GM12878 (cell line): ENCODE measurements at regions not wholly inside any gene's neighbourhood (a gene's known extent, or its start where the extent isn't known, plus 50 kb on each side); places are given as distances from the start of the nearest gene placed in this dataset.

Source experiments
- ATAC-seq: fragments of 200-7000 bp; cut with Tn5 transposase; 3 replicates; pipeline ENCODE4 v1.9.1; 2020; ENCODE audit warnings: mild to moderate bottlenecking, moderate library complexity
- BruUV-seq: library from RNA; stranded (reverse); fragments of 400-500 nt; replicated peaks from 2 replicates; lab custom pipeline; 2021; lab: Mats Ljungman, UMichigan
- CTCF ChIA-PET: fragments of 300-600 bp; sonication (Branson Sonifier 250); formaldehyde crosslinking; extraction: SDS; loops from one replicate; lab custom pipeline; 2021; ENCODE audit warnings: inconsistent platforms; lab: Yijun Ruan, JAX
- POLR2A ChIA-PET: fragments of 350-600 bp; formaldehyde crosslinking; extraction: SDS; loops from one replicate; lab custom pipeline; 2021; ENCODE audit warnings: inconsistent platforms; lab: Charles Lee
- RAD21 ChIA-PET: fragments of 300-600 bp; sonication (Branson Sonifier 250); formaldehyde crosslinking; loops from one replicate; lab custom pipeline; 2023; ENCODE audit warnings: antibody characterized with exemption; ENCODE audit not compliant: unreplicated experiment; lab: Charles Lee
- SMC1A ChIA-PET: fragments of 300-600 bp; sonication (Branson Sonifier 250); formaldehyde crosslinking; loops from one replicate; lab custom pipeline; 2023; ENCODE audit not compliant: unreplicated experiment, uncharacterized antibody; lab: Charles Lee
- DNase-seq: peaks from one replicate; pipeline ENCODE4 v3.0.0-alpha.2; 2011; ENCODE audit warnings: low read depth, low spot score
- FAIRE-seq: peaks from 3 replicates; lab custom pipeline; 2011; peaks lifted over from hg19 to GRCh38; lab: Jason Lieb, UNC
- H2AFZ ChIP-seq: 2 replicates; pipeline ENCODE4 v1.6.0; 2011; ENCODE audit warnings: low read depth, low read length, control low read depth; ENCODE audit not compliant: control insufficient read depth
- H3K27ac ChIP-seq: 2 replicates; pipeline ENCODE4 v1.5.1; 2011; ENCODE audit warnings: control low read depth; ENCODE audit not compliant: control insufficient read depth, insufficient read depth
- H3K27me3 ChIP-seq, 2 experiments: replicated peaks in 1 of 2; 2 replicates each; pipeline versions ENCODE4 v1.6.0 to v1.6.1; 2011; ENCODE audit warnings: low read length in 1 of 2; ENCODE audit not compliant: control insufficient read depth in 2 of 2, insufficient read depth in 2 of 2
- H3K36me3 ChIP-seq, 2 experiments: 2 replicates each; pipeline ENCODE4 v1.5.1; 2011; ENCODE audit warnings: low read length in 1 of 2; ENCODE audit not compliant: control insufficient read depth in 2 of 2, insufficient read depth in 2 of 2
- H3K4me1 ChIP-seq: 2 replicates; pipeline ENCODE4 v1.6.1; 2011; ENCODE audit warnings: mild to moderate bottlenecking, low read length, moderate library complexity, mixed read lengths; ENCODE audit not compliant: control insufficient read depth, insufficient read depth
- H3K4me2 ChIP-seq: 2 replicates; pipeline ENCODE4 v1.6.0; 2011; ENCODE audit warnings: control low read depth; ENCODE audit not compliant: control insufficient read depth, insufficient read depth
- H3K4me3 ChIP-seq: fragments of 200-600 bp; sonication (generic); 2 replicates; pipeline ENCODE4 v1.5.1; 2016
- H3K79me2 ChIP-seq: 2 replicates; pipeline ENCODE4 v1.6.0; 2011; ENCODE audit warnings: low read length; ENCODE audit not compliant: control insufficient read depth, insufficient read depth
- H3K9ac ChIP-seq: 2 replicates; pipeline ENCODE4 v1.8.0; 2011; ENCODE audit warnings: low read length, control low read depth, mixed read lengths; ENCODE audit not compliant: control insufficient read depth, insufficient read depth
- H3K9me3 ChIP-seq: replicated peaks from 3 replicates; pipeline ENCODE4 v1.5.1; 2011; ENCODE audit warnings: mild to moderate bottlenecking, low read length; ENCODE audit not compliant: control insufficient read depth, insufficient read depth
- H4K20me1 ChIP-seq: 2 replicates; pipeline ENCODE4 v1.6.0; 2011; ENCODE audit not compliant: control insufficient read depth, insufficient read depth
- DPF2 ChIP-seq: fragments of 450-650 bp; IDR thresholded peaks from 2 replicates; pipeline ENCODE4 v1.6.1; 2017; ENCODE audit warnings: mild to moderate bottlenecking
- ETV6 ChIP-seq, 2 experiments: fragments of 450-650 bp in 1 of 2; IDR thresholded peaks in 1 of 2; conservative IDR thresholded peaks in 1 of 2; 2 replicates each; pipeline ENCODE4 v1.6.1; 2014; ENCODE audit warnings: antibody characterized with exemption in 1 of 2, borderline replicate concordance in 1 of 2, low read depth in 1 of 2, mild to moderate bottlenecking in 1 of 2, moderate library complexity in 1 of 2
- HDAC6 ChIP-seq: fragments of 200-600 bp; sonication (generic); IDR thresholded peaks from one replicate; pipeline ENCODE4 v1.8.0; 2017; ENCODE audit warnings: antibody characterized with exemption; ENCODE audit not compliant: unreplicated experiment
- IRF5 ChIP-seq: fragments of 450-650 bp; IDR thresholded peaks from 2 replicates; pipeline ENCODE4 v1.6.1; 2017; ENCODE audit warnings: borderline replicate concordance
- LARP7 ChIP-seq: fragments of 450-650 bp; IDR thresholded peaks from 2 replicates; pipeline ENCODE4 v1.6.1; 2017; ENCODE audit warnings: mild to moderate bottlenecking
- MEF2B ChIP-seq: fragments of 450-650 bp; IDR thresholded peaks from 2 replicates; pipeline ENCODE4 v1.6.1; 2018; ENCODE audit warnings: mild to moderate bottlenecking, moderate library complexity; ENCODE audit not compliant: partially characterized antibody, poor library complexity, severe bottlenecking
- NFYB ChIP-seq: IDR thresholded peaks from 2 replicates; pipeline ENCODE4 v1.6.1; 2011; ENCODE audit warnings: low read depth, mild to moderate bottlenecking, low read length, improper control_type of control experiment, moderate library complexity; ENCODE audit not compliant: insufficient read depth
- RAD21 ChIP-seq: IDR thresholded peaks from 2 replicates; pipeline ENCODE4 v1.6.1; 2011; ENCODE audit warnings: mild to moderate bottlenecking, low read depth, low read length, moderate library complexity; ENCODE audit not compliant: insufficient read depth
- SIN3A ChIP-seq: IDR thresholded peaks from 2 replicates; pipeline ENCODE4 v1.6.1; 2012; ENCODE audit warnings: low read depth, low read length, improper control_type of control experiment
- SMC3 ChIP-seq: IDR thresholded peaks from 2 replicates; pipeline ENCODE4 v1.6.1; 2011; ENCODE audit warnings: low read length, improper control_type of control experiment, borderline replicate concordance
- SUPT20H ChIP-seq: IDR thresholded peaks from 2 replicates; pipeline ENCODE4 v1.6.1; 2011; ENCODE audit warnings: low read depth, mild to moderate bottlenecking, low read length, moderate library complexity, borderline replicate concordance; ENCODE audit not compliant: control insufficient read depth
- TAF1 ChIP-seq: IDR thresholded peaks from 2 replicates; pipeline ENCODE4 v1.6.1; 2011; ENCODE audit warnings: mild to moderate bottlenecking, low read depth, low read length, borderline replicate concordance
- WGBS: methylation state at CpG from one replicate; pipeline ENCODE4 v1.1.6; 2016; ENCODE audit warnings: low lambda C conversion rate; ENCODE audit not compliant: insufficient replicate concordance, insufficient coverage; ENCODE audit errors: missing lambda C conversion rate; 5-methylcytosine and 5-hydroxymethylcytosine counted together
- in situ Hi-C: fragments of 300-500 bp; cut with MboI; formaldehyde crosslinking; loops from 9 replicates; pipeline ENCODE4 v1.14.3; 2018; ENCODE audit warnings: mixed read lengths
- intact Hi-C: fragments of 100-400 bp; cut with micrococcal nuclease; formaldehyde crosslinking; loops from one replicate; pipeline ENCODE4 v1.14.2; 2022; ENCODE audit not compliant: unreplicated experiment

- H3K4me3 ChIP-seq, result no peak overlapping the region
- SMC1A ChIA-PET, result no interaction called here
- no peaks in the 10 kb centered on the region; the same call in 2 of the 3 replicates for H3K9me3 ChIP-seq
- no peaks in the 10 kb centered on the region for H3K79me2 ChIP-seq
- H4K20me1 ChIP-seq, result no peaks in the 10 kb centered on the region
- POLR2A ChIA-PET, result no interaction called here
- no peaks in the 10 kb centered on the region for H3K36me3 ChIP-seq
- no peak for TF ChIP-seq SUPT20H
- TF ChIP-seq RAD21, result no peak
- no peak for TF ChIP-seq TAF1
- TF ChIP-seq LARP7, result no peak
- no peak for TF ChIP-seq NFYB
- TF ChIP-seq, all 136 proteins: peak for 0
- no peak for DNase-seq
- no peaks in the 10 kb centered on the region for H3K4me1 ChIP-seq
- H3K27me3 ChIP-seq, result no peaks in the 10 kb centered on the region
- in situ Hi-C loops, result no loop called here
- H3K9ac ChIP-seq, result no peak overlapping the region
- H3K27ac ChIP-seq, result no peak overlapping the region
- WGBS, result 38% methylated on average over 15 of the region's 15 CpGs
- RAD21 ChIA-PET, result no interaction called here
- intact Hi-C loops, result no loop called here
- FAIRE-seq, result no peak
- CTCF ChIA-PET, result no interaction called here
- no peak for ATAC-seq
- H3K4me2 ChIP-seq, result no peak overlapping the region
- no peak overlapping the region for H2AFZ ChIP-seq
- no TSS peak for BruUV-seq
These were observed 82.7 kb downstream of the DLL1 start for GRCh38 chr6:170208182-170208601.

GRCh38 chr6:170207586-170208181, 83.2 kb downstream of the DLL1 start:
- ATAC-seq (no peak), FAIRE-seq (no peak), DNase-seq (no peak)
- Histone ChIP-seq H3K9ac (no peak overlapping the region), H3K79me2 (no peaks in the 10 kb centered on the region), H4K20me1 (no peaks in the 10 kb centered on the region), H3K4me1 (no peaks in the 10 kb centered on the region), H3K4me2 (no peak overlapping the region), H3K36me3 (no peaks in the 10 kb centered on the region), H2AFZ (no peak overlapping the region), H3K27ac (no peak overlapping the region), H3K4me3 (no peak overlapping the region), H3K9me3 (no peaks in the 10 kb centered on the region; the same call in 2 of the 3 replicates), H3K27me3 (no peaks in the 10 kb centered on the region)
- TF ChIP-seq DPF2 (no peak), SMC3 (no peak), HDAC6 (no peak), ETV6 (conservative IDR thresholded peaks at IDR 0.05 in 1 of 2, IDR thresholded peaks at IDR 0.05 in 1 of 2; ENCODE audit: borderline replicate concordance in 1 of 2, low read depth in 1 of 2) (no peak), IRF5 (no peak), SIN3A (no peak), MEF2B (no peak)
- WGBS, result 27% methylated on average over 10 of the region's 10 CpGs
- ChIA-PET CTCF (no interaction called here), SMC1A (no interaction called here), POLR2A (no interaction called here), RAD21 (no interaction called here)
- intact Hi-C loops (no loop called here), in situ Hi-C loops (no loop called here)
- no TSS peak for BruUV-seq
